ENCODE measurements at regions not wholly inside any gene's neighbourhood (a gene's known extent, or its start where the extent isn't known, plus 50 kb on each side); places are given as distances from the start of the nearest gene placed in this dataset.

DNA sequence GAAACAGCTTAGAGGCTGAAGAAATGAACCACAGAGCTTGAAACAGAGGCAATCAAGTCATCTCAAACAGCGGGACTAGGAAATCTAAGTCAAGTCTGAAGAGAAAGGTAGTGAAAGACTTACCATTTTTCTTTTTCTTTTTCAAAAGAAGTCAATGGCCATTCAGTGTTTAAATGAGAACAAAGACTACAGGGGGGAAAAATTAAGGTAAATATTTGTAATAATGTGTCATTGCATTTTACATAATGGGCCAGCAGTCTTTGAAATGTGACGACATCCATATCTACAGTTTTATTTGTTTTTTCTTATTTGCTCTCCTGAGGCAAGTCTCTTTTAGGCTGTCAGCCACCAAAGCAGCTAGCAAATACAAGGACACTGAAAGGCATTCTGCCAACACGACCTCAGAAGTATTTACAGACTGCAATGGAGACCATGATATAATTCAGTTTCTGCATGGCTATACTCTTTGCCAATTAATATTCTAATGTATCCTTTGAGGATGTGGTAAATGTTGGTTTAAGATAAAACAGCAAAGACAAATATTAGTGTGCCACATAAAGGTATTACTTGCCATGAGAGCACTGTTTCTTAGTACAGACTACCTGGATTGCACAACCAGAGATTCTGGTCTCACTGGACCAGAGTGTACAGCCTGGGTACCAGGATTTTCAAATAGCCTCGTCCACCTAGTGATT lies 307.0 kb upstream of the THBS1 start (continued):
- TF ChIP-seq ZNF720 (CRISPR knock-in tag; IDR thresholded peaks at IDR 0.05) (no peak), ZNF224 (CRISPR knock-in tag; IDR thresholded peaks at IDR 0.05) (0 out of 2 replicates have a peak, but pooled peaks have one; percentile 35), SRSF4 (IDR thresholded peaks at IDR 0.05; ENCODE audit: low read depth, low read length, poor library complexity, severe bottlenecking) (no peak), ZNF142 (CRISPR knock-in tag; IDR thresholded peaks at IDR 0.05) (no peak), AGO2 (optimal IDR thresholded peaks at IDR 0.05; ENCODE audit: low read depth, low read length) (no peak), YY1 (IDR thresholded peaks at IDR 0.05; ENCODE audit: insufficient read depth, insufficient replicate concordance, low read depth, low read length) (peak; percentile 43), POLR2A (IDR thresholded peaks at IDR 0.05; ENCODE audit: insufficient read depth in 1 of 2, low read depth in 2 of 2, low read length in 2 of 2) (no peak), ZSCAN20 (CRISPR knock-in tag; IDR thresholded peaks at IDR 0.05; ENCODE audit: borderline replicate concordance) (no peak), YEATS2 (CRISPR knock-in tag; IDR thresholded peaks at IDR 0.05; ENCODE audit: borderline replicate concordance) (peak; percentile 54; the same call in 1 of the 2 replicates), ZNF850 (CRISPR knock-in tag; conservative IDR thresholded peaks at IDR 0.05) (no peak), HIVEP1 (CRISPR knock-in tag; IDR thresholded peaks at IDR 0.05) (no peak), ZNF337 (CRISPR knock-in tag; IDR thresholded peaks at IDR 0.05; ENCODE audit: borderline replicate concordance, low read depth) (no peak), HMGXB4 (CRISPR knock-in tag; IDR thresholded peaks at IDR 0.05; ENCODE audit: borderline replicate concordance in 1 of 2, low read depth in 1 of 2) (peak in 1 of 2 experiments; percentile 28; a peak in 1 of 4 replicates), BCL6 (CRISPR knock-in tag; IDR thresholded peaks at IDR 0.05) (peak; percentile 80), ATF7-NPFF (CRISPR knock-in tag; IDR thresholded peaks at IDR 0.05; ENCODE audit: low read depth) (no peak), ZNF256 (CRISPR knock-in tag; conservative IDR thresholded peaks at IDR 0.05) (no peak), ZNF12 (CRISPR knock-in tag; IDR thresholded peaks at IDR 0.05) (peak; percentile 20; the same call in 1 of the 2 replicates), ZNF878 (CRISPR knock-in tag; IDR thresholded peaks at IDR 0.05) (peak; percentile 42; the same call in 1 of the 2 replicates), ZNF431 (CRISPR knock-in tag; IDR thresholded peaks at IDR 0.05; ENCODE audit: borderline replicate concordance, low read depth) (no peak), BHLHE40 (IDR thresholded peaks at IDR 0.05; ENCODE audit: low read length) (no peak; the same call in 1 of the 2 replicates), ZNF24 (IDR thresholded peaks at IDR 0.05) (no peak), SMARCC2 (IDR thresholded peaks at IDR 0.05) (no peak), ZNF10 (CRISPR knock-in tag; IDR thresholded peaks at IDR 0.05; ENCODE audit: borderline replicate concordance, low read depth) (no peak), ZNF282 (IDR thresholded peaks at IDR 0.05; ENCODE audit: partially characterized antibody) (no peak)
